ENCODE measurements at regions not wholly inside any gene's neighbourhood (a gene's known extent, or its start where the extent isn't known, plus 50 kb on each side); places are given as distances from the start of the nearest gene placed in this dataset.

DNA sequence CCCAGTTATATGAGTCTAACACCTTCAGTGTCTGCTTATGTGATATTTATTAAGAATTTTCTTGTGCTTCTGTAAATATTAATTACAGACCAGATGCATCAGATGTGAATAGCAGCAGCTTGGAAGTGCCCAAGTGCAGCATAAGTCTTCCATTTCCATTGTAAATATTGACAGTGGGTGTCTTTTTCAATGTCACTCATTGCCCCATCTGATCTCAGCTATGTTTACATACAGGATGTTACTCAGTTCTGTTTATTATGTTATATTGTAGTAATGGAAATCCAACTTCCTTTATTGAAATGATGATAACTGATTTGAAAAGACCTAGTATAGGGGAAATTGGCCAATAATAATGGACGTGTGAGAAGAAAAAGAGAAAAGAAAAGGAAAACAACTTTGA, 296.7 kb downstream of the SAMD5 start:
- TF ChIP-seq, protein P1, sequence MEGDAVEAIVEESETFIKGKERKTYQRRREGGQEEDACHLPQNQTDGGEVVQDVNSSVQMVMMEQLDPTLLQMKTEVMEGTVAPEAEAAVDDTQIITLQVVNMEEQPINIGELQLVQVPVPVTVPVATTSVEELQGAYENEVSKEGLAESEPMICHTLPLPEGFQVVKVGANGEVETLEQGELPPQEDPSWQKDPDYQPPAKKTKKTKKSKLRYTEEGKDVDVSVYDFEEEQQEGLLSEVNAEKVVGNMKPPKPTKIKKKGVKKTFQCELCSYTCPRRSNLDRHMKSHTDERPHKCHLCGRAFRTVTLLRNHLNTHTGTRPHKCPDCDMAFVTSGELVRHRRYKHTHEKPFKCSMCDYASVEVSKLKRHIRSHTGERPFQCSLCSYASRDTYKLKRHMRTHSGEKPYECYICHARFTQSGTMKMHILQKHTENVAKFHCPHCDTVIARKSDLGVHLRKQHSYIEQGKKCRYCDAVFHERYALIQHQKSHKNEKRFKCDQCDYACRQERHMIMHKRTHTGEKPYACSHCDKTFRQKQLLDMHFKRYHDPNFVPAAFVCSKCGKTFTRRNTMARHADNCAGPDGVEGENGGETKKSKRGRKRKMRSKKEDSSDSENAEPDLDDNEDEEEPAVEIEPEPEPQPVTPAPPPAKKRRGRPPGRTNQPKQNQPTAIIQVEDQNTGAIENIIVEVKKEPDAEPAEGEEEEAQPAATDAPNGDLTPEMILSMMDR (IDR thresholded peaks at IDR 0.05; ENCODE audit: insufficient read depth, low read length), result no peak
- TF ChIP-seq GABPA (IDR thresholded peaks at IDR 0.05; ENCODE audit: low read depth) (no peak), SPI1 (IDR thresholded peaks at IDR 0.05; ENCODE audit: borderline replicate concordance, low read depth) (no peak), POLR2AphosphoS5 (IDR thresholded peaks at IDR 0.05; ENCODE audit: low read depth) (no peak)
- H3K4me3 ChIP-seq (replicated peaks; ENCODE audit: insufficient read depth, low read length), result no peak overlapping the region
- no peaks in the 10 kb centered on the region for H3K27me3 ChIP-seq (ENCODE audit: insufficient read depth, poor library complexity, severe bottlenecking)
- no peak for DNase-seq (ENCODE audit: low read depth in 1 of 2, low spot score in 1 of 2)
- no peak overlapping the region for H3K27ac ChIP-seq (replicated peaks)

DNA sequence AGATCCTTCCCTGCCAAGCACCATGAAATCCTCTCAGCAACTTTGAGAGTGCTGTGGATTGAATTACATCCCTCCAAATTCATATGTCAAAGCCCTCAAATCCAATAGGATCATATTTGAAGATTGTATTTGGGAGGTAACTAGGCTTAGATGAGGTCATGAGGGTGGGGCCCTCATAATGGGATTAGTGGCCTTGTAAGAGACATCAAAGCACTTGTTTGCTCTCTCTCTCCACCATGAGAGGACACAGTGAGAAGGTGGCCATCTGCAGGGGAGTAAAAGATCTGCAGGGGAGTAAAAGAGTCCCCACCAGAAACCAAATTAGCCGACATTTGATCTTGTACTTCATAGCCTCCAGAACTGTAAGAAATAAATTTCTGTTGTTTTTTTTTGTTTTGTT, 298.2 kb downstream of the SAMD5 start:
- DNase-seq (ENCODE audit: low read depth in 1 of 2, low spot score in 1 of 2), result no peak
- no peak overlapping the region for H3K4me3 ChIP-seq (replicated peaks; ENCODE audit: insufficient read depth, low read length)
- TF ChIP-seq SPI1 (IDR thresholded peaks at IDR 0.05; ENCODE audit: borderline replicate concordance, low read depth) (no peak), POLR2AphosphoS5 (IDR thresholded peaks at IDR 0.05; ENCODE audit: low read depth) (no peak)
- TF ChIP-seq, protein P1 (IDR thresholded peaks at IDR 0.05; ENCODE audit: insufficient read depth, low read length), result no peak
- TF ChIP-seq, protein P2, sequence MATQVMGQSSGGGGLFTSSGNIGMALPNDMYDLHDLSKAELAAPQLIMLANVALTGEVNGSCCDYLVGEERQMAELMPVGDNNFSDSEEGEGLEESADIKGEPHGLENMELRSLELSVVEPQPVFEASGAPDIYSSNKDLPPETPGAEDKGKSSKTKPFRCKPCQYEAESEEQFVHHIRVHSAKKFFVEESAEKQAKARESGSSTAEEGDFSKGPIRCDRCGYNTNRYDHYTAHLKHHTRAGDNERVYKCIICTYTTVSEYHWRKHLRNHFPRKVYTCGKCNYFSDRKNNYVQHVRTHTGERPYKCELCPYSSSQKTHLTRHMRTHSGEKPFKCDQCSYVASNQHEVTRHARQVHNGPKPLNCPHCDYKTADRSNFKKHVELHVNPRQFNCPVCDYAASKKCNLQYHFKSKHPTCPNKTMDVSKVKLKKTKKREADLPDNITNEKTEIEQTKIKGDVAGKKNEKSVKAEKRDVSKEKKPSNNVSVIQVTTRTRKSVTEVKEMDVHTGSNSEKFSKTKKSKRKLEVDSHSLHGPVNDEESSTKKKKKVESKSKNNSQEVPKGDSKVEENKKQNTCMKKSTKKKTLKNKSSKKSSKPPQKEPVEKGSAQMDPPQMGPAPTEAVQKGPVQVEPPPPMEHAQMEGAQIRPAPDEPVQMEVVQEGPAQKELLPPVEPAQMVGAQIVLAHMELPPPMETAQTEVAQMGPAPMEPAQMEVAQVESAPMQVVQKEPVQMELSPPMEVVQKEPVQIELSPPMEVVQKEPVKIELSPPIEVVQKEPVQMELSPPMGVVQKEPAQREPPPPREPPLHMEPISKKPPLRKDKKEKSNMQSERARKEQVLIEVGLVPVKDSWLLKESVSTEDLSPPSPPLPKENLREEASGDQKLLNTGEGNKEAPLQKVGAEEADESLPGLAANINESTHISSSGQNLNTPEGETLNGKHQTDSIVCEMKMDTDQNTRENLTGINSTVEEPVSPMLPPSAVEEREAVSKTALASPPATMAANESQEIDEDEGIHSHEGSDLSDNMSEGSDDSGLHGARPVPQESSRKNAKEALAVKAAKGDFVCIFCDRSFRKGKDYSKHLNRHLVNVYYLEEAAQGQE (IDR thresholded peaks at IDR 0.05; ENCODE audit: insufficient replicate concordance, low read depth), result no peak
- H3K27me3 ChIP-seq (ENCODE audit: insufficient read depth, poor library complexity, severe bottlenecking), result no peaks in the 10 kb centered on the region
- no peak overlapping the region for H3K27ac ChIP-seq (replicated peaks)

DNA sequence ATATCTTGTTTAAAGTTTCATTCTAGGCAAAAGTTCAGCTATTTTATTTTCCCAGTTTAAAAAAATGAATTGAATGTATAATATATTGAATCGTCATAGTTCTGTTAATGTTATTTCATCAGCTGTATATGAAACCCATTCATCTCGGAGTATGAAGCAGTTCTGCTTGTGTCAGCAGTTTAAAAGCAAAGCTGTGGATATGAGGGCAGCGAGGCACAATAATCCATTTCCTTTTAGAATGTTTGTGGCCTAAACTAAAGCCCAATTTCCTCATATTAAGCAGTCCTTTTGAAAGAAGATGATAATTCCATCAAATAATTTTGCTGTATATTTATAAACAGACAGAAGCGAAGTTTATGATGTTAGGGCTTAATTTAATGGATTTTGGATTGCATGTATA, 300.1 kb downstream of the SAMD5 start:
- TF ChIP-seq POLR2AphosphoS5 (IDR thresholded peaks at IDR 0.05; ENCODE audit: low read depth) (no peak), GABPA (IDR thresholded peaks at IDR 0.05; ENCODE audit: low read depth) (no peak), SPI1 (IDR thresholded peaks at IDR 0.05; ENCODE audit: borderline replicate concordance, low read depth) (no peak)
- TF ChIP-seq, protein P1 (IDR thresholded peaks at IDR 0.05; ENCODE audit: insufficient read depth, low read length), result no peak
- TF ChIP-seq, protein P2 (IDR thresholded peaks at IDR 0.05; ENCODE audit: insufficient replicate concordance, low read depth), result no peak
- no peaks in the 10 kb centered on the region for H3K27me3 ChIP-seq (ENCODE audit: insufficient read depth, poor library complexity, severe bottlenecking)
- no peak overlapping the region for H3K4me3 ChIP-seq (replicated peaks; ENCODE audit: insufficient read depth, low read length)
- no peak overlapping the region for H3K27ac ChIP-seq (replicated peaks)
- no peak for DNase-seq (ENCODE audit: low read depth in 1 of 2, low spot score in 1 of 2)

DNA sequence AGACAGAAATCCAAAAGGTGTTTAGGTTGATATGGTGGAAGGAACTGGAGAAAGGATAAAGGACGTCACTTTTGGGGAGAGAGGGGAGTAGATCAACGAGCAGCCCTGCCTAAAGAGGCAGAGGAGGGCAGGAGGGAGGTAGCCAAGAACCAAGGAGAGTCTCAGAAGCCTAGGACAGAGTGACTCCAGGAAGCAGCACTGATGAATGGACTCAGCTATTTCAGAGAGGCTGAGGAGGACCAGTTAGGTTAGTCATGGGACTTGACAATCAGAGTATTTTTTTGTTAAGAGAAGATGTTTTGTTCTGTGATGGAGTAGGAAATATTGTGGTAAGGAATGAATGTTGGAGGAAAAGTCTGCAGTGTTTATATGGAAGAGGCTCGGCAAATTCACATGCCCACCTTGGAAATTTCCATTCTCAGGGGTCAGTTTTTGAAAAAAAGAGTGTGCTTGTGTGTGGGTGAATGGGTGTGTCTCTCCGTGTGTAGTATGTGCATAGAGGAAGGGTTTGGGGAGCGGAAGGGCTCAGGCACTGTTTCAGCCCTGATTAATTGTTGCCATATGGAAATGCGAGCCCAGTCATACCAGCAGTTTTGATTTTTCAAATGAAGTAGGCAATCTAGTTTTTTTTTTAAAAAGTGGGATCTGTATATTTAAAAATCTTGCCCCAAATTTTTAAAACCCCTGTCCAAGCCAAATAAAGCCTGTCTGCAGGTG, 303.6 kb downstream of the SAMD5 start:
- no peak overlapping the region for H3K4me3 ChIP-seq (replicated peaks; ENCODE audit: insufficient read depth, low read length)
- no peak for TF ChIP-seq GABPA (IDR thresholded peaks at IDR 0.05; ENCODE audit: low read depth)
- no peaks in the 10 kb centered on the region for H3K27me3 ChIP-seq (ENCODE audit: insufficient read depth, poor library complexity, severe bottlenecking)
- no peak overlapping the region for H3K27ac ChIP-seq (replicated peaks)
- no peak for DNase-seq (ENCODE audit: low read depth in 1 of 2, low spot score in 1 of 2)

Measured in HL-60 (cell line).